ENCODE measurements at regions not wholly inside any gene's neighbourhood (a gene's known extent, or its start where the extent isn't known, plus 50 kb on each side); places are given as distances from the start of the nearest gene placed in this dataset.
"Not testable (repeated sequence)": the region's sequence is repeated elsewhere in the genome, so short reads cannot be mapped to it uniquely, and the experiment has no call there.

DNA sequence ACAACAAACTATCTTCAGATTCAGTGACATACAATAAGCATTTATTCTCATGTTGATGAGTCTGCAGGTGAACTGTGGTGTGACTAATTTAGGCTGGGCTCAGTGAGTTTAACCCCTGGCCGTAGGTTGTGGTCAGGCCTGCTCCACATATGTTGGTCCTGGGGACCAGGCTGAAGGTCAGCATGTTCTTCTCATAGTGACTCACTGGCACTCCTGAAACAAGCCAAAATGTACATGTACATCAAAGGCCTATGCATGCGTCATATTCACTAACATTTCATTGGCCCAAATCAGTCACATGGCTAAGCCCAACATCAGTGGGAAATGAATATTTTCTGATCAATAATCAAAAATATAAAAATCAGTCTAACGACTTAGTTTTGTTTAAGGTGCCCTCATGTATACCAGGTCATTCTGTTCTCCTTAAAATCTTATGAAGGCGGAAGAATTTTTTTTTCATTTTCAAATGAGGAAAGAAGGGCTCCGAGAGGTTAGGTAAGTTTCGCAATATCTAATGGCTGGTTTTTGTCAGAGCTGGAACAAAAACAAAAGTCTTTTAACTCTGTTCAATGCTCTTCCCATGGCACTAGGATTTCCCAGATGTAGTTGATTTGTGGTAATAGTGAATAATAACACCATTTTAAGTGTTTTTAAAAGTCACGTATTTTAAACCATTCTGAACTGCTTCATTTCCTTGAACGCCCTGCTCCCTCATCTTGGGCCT, 148.5 kb downstream of the MFSD1 start:
- TF ChIP-seq, protein P1, sequence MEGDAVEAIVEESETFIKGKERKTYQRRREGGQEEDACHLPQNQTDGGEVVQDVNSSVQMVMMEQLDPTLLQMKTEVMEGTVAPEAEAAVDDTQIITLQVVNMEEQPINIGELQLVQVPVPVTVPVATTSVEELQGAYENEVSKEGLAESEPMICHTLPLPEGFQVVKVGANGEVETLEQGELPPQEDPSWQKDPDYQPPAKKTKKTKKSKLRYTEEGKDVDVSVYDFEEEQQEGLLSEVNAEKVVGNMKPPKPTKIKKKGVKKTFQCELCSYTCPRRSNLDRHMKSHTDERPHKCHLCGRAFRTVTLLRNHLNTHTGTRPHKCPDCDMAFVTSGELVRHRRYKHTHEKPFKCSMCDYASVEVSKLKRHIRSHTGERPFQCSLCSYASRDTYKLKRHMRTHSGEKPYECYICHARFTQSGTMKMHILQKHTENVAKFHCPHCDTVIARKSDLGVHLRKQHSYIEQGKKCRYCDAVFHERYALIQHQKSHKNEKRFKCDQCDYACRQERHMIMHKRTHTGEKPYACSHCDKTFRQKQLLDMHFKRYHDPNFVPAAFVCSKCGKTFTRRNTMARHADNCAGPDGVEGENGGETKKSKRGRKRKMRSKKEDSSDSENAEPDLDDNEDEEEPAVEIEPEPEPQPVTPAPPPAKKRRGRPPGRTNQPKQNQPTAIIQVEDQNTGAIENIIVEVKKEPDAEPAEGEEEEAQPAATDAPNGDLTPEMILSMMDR (IDR thresholded peaks at IDR 0.05; ENCODE audit: low read depth, low read length): no peak
- TF ChIP-seq MYC (IDR thresholded peaks at IDR 0.05; ENCODE audit: low read depth, low read length) (no peak), POLR2A (IDR thresholded peaks at IDR 0.05; ENCODE audit: extremely low read depth, insufficient read length) (no peak), MAX (IDR thresholded peaks at IDR 0.05; ENCODE audit: low read depth, low read length) (no peak)
- no peak for DNase-seq (ENCODE audit: low read depth)

GRCh38 chr3:158953131-158953530, 151.3 kb downstream of the MFSD1 start:
- no peak for DNase-seq (ENCODE audit: low read depth)
- no peak overlapping the region for H3K4me3 ChIP-seq (ENCODE audit: low read depth, low read length)
- TF ChIP-seq MAX (IDR thresholded peaks at IDR 0.05; ENCODE audit: low read depth, low read length): no peak
- TF ChIP-seq MYC (IDR thresholded peaks at IDR 0.05; ENCODE audit: low read depth, low read length): no peak
- TF ChIP-seq, protein P1 (IDR thresholded peaks at IDR 0.05; ENCODE audit: low read depth, low read length): no peak
- no peak for TF ChIP-seq POLR2A (IDR thresholded peaks at IDR 0.05; ENCODE audit: extremely low read depth, insufficient read length)

More for the DNA sequence above, 148.5 kb downstream of the MFSD1 start:
- no peak overlapping the region for H3K4me3 ChIP-seq (ENCODE audit: low read depth, low read length)

DNA sequence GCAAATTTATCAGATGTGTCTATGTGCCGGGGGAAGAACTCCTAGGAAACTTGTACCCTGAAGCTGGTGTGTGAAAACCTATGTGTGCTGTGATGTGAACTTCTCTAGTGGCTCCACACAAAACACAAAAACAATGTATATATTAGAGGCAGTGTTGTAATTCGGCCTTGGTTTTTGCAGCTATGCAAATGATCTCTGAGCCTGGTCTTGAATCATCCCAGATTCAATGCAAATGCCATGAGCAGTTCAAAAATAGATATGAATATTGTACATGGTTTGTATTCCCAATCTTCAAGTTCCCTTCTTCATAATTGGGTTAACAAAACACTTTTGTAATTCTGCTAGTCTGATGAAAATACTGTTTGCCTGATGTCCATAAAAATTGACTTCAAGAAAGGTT, 152.6 kb downstream of the MFSD1 start:
- no peak overlapping the region for H3K4me3 ChIP-seq (ENCODE audit: low read depth, low read length)

GRCh38 chr3:158957777-158958176, 155.9 kb downstream of the MFSD1 start:
- not testable (repeated sequence) for H3K4me3 ChIP-seq (ENCODE audit: low read depth, low read length); DNase-seq (ENCODE audit: low read depth)

More for the DNA sequence above, 152.6 kb downstream of the MFSD1 start:
- no peak for DNase-seq (ENCODE audit: low read depth)
- TF ChIP-seq MAX (IDR thresholded peaks at IDR 0.05; ENCODE audit: low read depth, low read length) (no peak), POLR2A (IDR thresholded peaks at IDR 0.05; ENCODE audit: extremely low read depth, insufficient read length) (no peak), MYC (IDR thresholded peaks at IDR 0.05; ENCODE audit: low read depth, low read length) (no peak)
- TF ChIP-seq, protein P1 (IDR thresholded peaks at IDR 0.05; ENCODE audit: low read depth, low read length): no peak

- no peak overlapping the region for H3K4me3 ChIP-seq (ENCODE audit: low read depth, low read length)
- TF ChIP-seq, protein P1 (IDR thresholded peaks at IDR 0.05; ENCODE audit: low read depth, low read length): no peak
- TF ChIP-seq MYC (IDR thresholded peaks at IDR 0.05; ENCODE audit: low read depth, low read length): no peak
- no peak for TF ChIP-seq POLR2A (IDR thresholded peaks at IDR 0.05; ENCODE audit: extremely low read depth, insufficient read length)
- TF ChIP-seq MAX (IDR thresholded peaks at IDR 0.05; ENCODE audit: low read depth, low read length): no peak
- no peak for DNase-seq (ENCODE audit: low read depth)
These were observed 157.0 kb downstream of the MFSD1 start for GRCh38 chr3:158958873-158959272.

GRCh38 chr3:158961471-158961870, 159.6 kb downstream of the MFSD1 start:
- H3K4me3 ChIP-seq (ENCODE audit: low read depth, low read length): no peak overlapping the region
- TF ChIP-seq, protein P1 (IDR thresholded peaks at IDR 0.05; ENCODE audit: low read depth, low read length): no peak
- TF ChIP-seq MYC (IDR thresholded peaks at IDR 0.05; ENCODE audit: low read depth, low read length) (no peak), MAX (IDR thresholded peaks at IDR 0.05; ENCODE audit: low read depth, low read length) (no peak), POLR2A (IDR thresholded peaks at IDR 0.05; ENCODE audit: extremely low read depth, insufficient read length) (no peak)
- DNase-seq (ENCODE audit: low read depth): no peak

Data from NB4 (cell line).